NB4 (cell line): ENCODE measurements at regions not wholly inside any gene's neighbourhood (a gene's known extent, or its start where the extent isn't known, plus 50 kb on each side); places are given as distances from the start of the nearest gene placed in this dataset.
"Not testable (repeated sequence)": the region's sequence is repeated elsewhere in the genome, so short reads cannot be mapped to it uniquely, and the experiment has no call there.

Experiments
- DNase-seq: peaks from one replicate; pipeline ENCODE4 v3.0.0; 2010; ENCODE audit warnings: low read depth
- H3K4me3 ChIP-seq: one replicate; pipeline ENCODE4 v1.5.1; 2011; ENCODE audit warnings: mild to moderate bottlenecking, low read depth, low read length, moderate library complexity
- CTCF ChIP-seq: IDR thresholded peaks from one replicate; pipeline ENCODE4 v1.5.1; 2012; ENCODE audit warnings: low read depth, low read length
- MAX ChIP-seq: IDR thresholded peaks from 2 replicates; pipeline ENCODE4 v1.6.1; 2011; ENCODE audit warnings: low read depth, low read length
- MYC ChIP-seq: IDR thresholded peaks from 2 replicates; pipeline ENCODE4 v1.6.1; 2011; ENCODE audit warnings: low read depth, low read length
- POLR2A ChIP-seq: IDR thresholded peaks from 2 replicates; pipeline ENCODE4 v1.6.1; 2011; ENCODE audit warnings: mild to moderate bottlenecking; ENCODE audit not compliant: insufficient read length; ENCODE audit errors: extremely low read depth

GRCh38 chr11:101835506-101836063 is 79.2 kb upstream of the CEP126 start:
- no peak overlapping the region for H3K4me3 ChIP-seq
- TF ChIP-seq MAX = no peak
- no peak for TF ChIP-seq POLR2A
- TF ChIP-seq MYC = no peak
- TF ChIP-seq CTCF = no peak
- DNase-seq = no peak

DNA sequence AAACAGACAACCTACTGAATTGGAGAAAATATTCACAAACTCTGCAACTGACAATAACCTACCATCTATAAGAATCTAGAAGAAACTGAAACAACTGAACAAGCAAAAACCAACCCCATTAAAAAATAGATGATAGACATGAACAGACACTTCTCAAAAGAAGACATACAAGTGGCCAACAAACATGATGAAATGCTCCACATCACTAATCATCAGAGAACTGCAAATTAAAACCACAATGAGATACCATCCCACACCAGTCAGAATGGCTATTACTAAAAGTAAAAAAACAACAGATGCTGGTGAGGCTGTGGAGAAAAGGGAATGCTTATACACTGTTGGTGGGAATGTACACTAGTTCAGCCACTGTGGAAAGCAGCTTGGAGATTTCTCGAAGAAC is 84.3 kb upstream of the CEP126 start:
- DNase-seq, H3K4me3 ChIP-seq: not testable (repeated sequence)

- TF ChIP-seq CTCF = no peak
- no peak for TF ChIP-seq POLR2A
- TF ChIP-seq MAX = no peak
- no peak for TF ChIP-seq MYC
- DNase-seq = no peak
Measured at GRCh38 chr11:101825531-101825930, 89.3 kb upstream of the CEP126 start.

DNA sequence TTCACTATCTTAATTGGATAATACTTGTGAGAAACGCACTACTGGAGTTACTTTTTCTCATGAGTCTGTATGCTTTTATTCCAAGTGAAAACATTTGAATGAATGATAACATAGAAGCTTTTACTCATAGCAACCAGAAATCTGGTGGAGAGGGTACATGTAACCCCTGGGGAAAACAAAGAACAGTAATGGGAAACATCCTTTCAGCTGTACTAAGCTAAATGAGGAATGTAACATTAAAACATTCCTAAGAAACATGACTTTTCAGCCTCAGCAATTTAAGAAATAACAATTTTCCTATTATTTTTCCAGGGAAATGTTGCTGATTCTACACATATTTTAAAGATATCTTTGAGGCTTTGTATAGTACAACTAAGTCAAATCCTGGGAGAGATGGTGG is 97.2 kb upstream of the CEP126 start:
- DNase-seq = no peak
- H3K4me3 ChIP-seq = no peak overlapping the region
- TF ChIP-seq POLR2A (no peak), CTCF (no peak), MAX (no peak), MYC (no peak)

More at GRCh38 chr11:101825531-101825930, 89.3 kb upstream of the CEP126 start:
- no peak overlapping the region for H3K4me3 ChIP-seq

- TF ChIP-seq CTCF (no peak), POLR2A (no peak), MAX (no peak), MYC (no peak)
- DNase-seq = no peak
- H3K4me3 ChIP-seq = no peak overlapping the region
Measured at GRCh38 chr11:101816613-101817012, 98.2 kb upstream of the CEP126 start.

DNA sequence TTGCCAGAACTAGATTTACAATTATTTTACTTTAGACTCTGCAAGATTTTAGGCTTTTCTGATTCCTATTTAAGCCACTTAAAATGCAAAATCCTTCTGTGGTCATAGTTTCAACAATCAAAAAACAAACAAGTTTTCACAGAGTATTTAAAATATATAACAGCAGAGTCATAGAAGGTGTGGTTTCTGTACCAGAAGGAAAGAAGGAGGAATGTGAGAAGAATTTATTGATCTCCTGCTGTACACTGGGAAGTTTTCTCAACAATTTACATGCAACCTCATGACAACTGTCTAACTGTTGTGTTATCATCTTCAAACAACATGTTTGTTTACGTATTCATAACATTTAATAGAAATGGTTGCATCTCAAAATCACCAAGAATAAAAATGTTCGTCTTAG is 102.3 kb upstream of the CEP126 start:
- TF ChIP-seq MYC (no peak), CTCF (no peak), MAX (no peak), POLR2A (no peak)
- DNase-seq = no peak

More for the DNA sequence above, 102.3 kb upstream of the CEP126 start:
- no peak overlapping the region for H3K4me3 ChIP-seq
